HepG2 (cell line): ENCODE measurements at regions not wholly inside any gene's neighbourhood (a gene's known extent, or its start where the extent isn't known, plus 50 kb on each side); places are given as distances from the start of the nearest gene placed in this dataset.

Source experiments
- AHR ChIP-seq: IDR thresholded peaks from 2 replicates; pipeline ENCODE4 v1.6.1; 2018; ENCODE audit warnings: missing genetic modification reagents, missing compliant biosample characterization
- ARNTL ChIP-seq: sonication (generic); formaldehyde crosslinking; IDR thresholded peaks from 2 replicates; pipeline ENCODE4 v1.4.0; 2020; ENCODE audit warnings: mild to moderate bottlenecking, missing genetic modification reagents
- ASH2L ChIP-seq: fragments of 300-600, 200-600 bp; sonication (generic); IDR thresholded peaks from 2 replicates; pipeline ENCODE4 v1.7.0; 2017; ENCODE audit warnings: low read depth, mild to moderate bottlenecking, moderate library complexity, mixed read lengths, low read length; ENCODE audit not compliant: insufficient read length
- ATF7 ChIP-seq, 2 experiments: fragments of 450-650 bp in 1 of 2; sonication (generic) in 1 of 2; formaldehyde crosslinking in 1 of 2; IDR thresholded peaks; 2 replicates each; pipeline versions ENCODE4 v1.4.0 to v1.6.1; 2016 to 2020; ENCODE audit warnings: antibody characterized with exemption in 1 of 2, mild to moderate bottlenecking in 1 of 2, missing genetic modification reagents in 1 of 2
- ATRX ChIP-seq: sonication (generic); formaldehyde crosslinking; IDR thresholded peaks from 2 replicates; pipeline ENCODE4 v1.4.0; 2020; ENCODE audit warnings: missing genetic modification reagents, borderline replicate concordance
- CAMTA2 ChIP-seq: sonication (generic); formaldehyde crosslinking; IDR thresholded peaks from 2 replicates; pipeline ENCODE4 v1.4.0; 2020; ENCODE audit warnings: mild to moderate bottlenecking, missing genetic modification reagents, borderline replicate concordance
- CEBPG ChIP-seq: IDR thresholded peaks from 2 replicates; pipeline ENCODE4 v1.6.1; 2016
- CREB3 ChIP-seq: sonication (generic); formaldehyde crosslinking; IDR thresholded peaks from 2 replicates; pipeline ENCODE4 v1.5.0; 2020; ENCODE audit warnings: missing genetic modification reagents
- DPF2 ChIP-seq: sonication (generic); formaldehyde crosslinking; IDR thresholded peaks from 2 replicates; pipeline ENCODE4 v1.4.0; 2020; ENCODE audit warnings: mild to moderate bottlenecking, low read depth, missing genetic modification reagents, borderline replicate concordance
- HMGA1 ChIP-seq: sonication (generic); formaldehyde crosslinking; conservative IDR thresholded peaks from 2 replicates; pipeline ENCODE4 v1.4.0; 2020; ENCODE audit warnings: missing genetic modification reagents
- MAF1 ChIP-seq: sonication (generic); formaldehyde crosslinking; IDR thresholded peaks from 2 replicates; pipeline ENCODE4 v1.5.0; 2020; ENCODE audit warnings: missing genetic modification reagents, borderline replicate concordance
- MAFF ChIP-seq: IDR thresholded peaks from 2 replicates; pipeline ENCODE4 v1.6.1; 2011; ENCODE audit warnings: low read depth, low read length, improper control_type of control experiment
- MEIS1 ChIP-seq: sonication (generic); formaldehyde crosslinking; IDR thresholded peaks from 2 replicates; pipeline ENCODE4 v1.9.0; 2021; ENCODE audit warnings: mild to moderate bottlenecking, missing genetic modification reagents, moderate library complexity, borderline replicate concordance
- NR2F6 ChIP-seq, 2 experiments: IDR thresholded peaks; 2 replicates each; pipeline ENCODE4 v1.6.1; 2016; ENCODE audit warnings: antibody characterized with exemption in 1 of 2, mild to moderate bottlenecking in 1 of 2
- POGK ChIP-seq: sonication (generic); formaldehyde crosslinking; conservative IDR thresholded peaks from 2 replicates; pipeline ENCODE4 v1.8.0; 2022; ENCODE audit warnings: mild to moderate bottlenecking, moderate library complexity, missing genetic modification reagents
- RARA ChIP-seq: IDR thresholded peaks from 2 replicates; pipeline ENCODE4 v1.6.1; 2016; ENCODE audit warnings: missing genetic modification reagents, missing compliant biosample characterization
- RFXANK ChIP-seq: IDR thresholded peaks from 2 replicates; pipeline ENCODE4 v1.6.1; 2016
- SATB2 ChIP-seq: sonication (generic); formaldehyde crosslinking; IDR thresholded peaks from 2 replicates; pipeline ENCODE4 v1.5.0; 2020; ENCODE audit warnings: missing genetic modification reagents
- SYNCRIP ChIP-seq: fragments of 200-400 bp; formaldehyde crosslinking; IDR thresholded peaks from 2 replicates; pipeline ENCODE4 v1.6.1; 2018; ENCODE audit warnings: mild to moderate bottlenecking, low read depth, low read length; ENCODE audit not compliant: insufficient read depth
- TGIF2 ChIP-seq: IDR thresholded peaks from 2 replicates; pipeline ENCODE4 v1.6.1; 2016; ENCODE audit warnings: control low read depth, missing compliant biosample characterization
- TOPORS ChIP-seq: sonication (generic); formaldehyde crosslinking; IDR thresholded peaks from 2 replicates; pipeline ENCODE4 v1.8.0; 2023; ENCODE audit warnings: mild to moderate bottlenecking, missing genetic modification reagents
- ZNF124 ChIP-seq: sonication (generic); formaldehyde crosslinking; IDR thresholded peaks from 2 replicates; pipeline ENCODE4 v1.4.0; 2020; ENCODE audit warnings: missing genetic modification reagents
- ZNF263 ChIP-seq: sonication (generic); formaldehyde crosslinking; IDR thresholded peaks from 2 replicates; pipeline ENCODE4 v1.4.0; 2020; ENCODE audit warnings: missing genetic modification reagents
- ZNF784 ChIP-seq: sonication (generic); formaldehyde crosslinking; IDR thresholded peaks from 2 replicates; pipeline ENCODE4 v1.5.1; 2020; ENCODE audit warnings: missing genetic modification reagents, mild to moderate bottlenecking, borderline replicate concordance
- ZNF788 ChIP-seq: sonication (generic); formaldehyde crosslinking; IDR thresholded peaks from 2 replicates; pipeline ENCODE4 v1.5.0; 2020; ENCODE audit warnings: mild to moderate bottlenecking, missing genetic modification reagents, borderline replicate concordance
- ZUFSP ChIP-seq: sonication (generic); formaldehyde crosslinking; IDR thresholded peaks from 2 replicates; pipeline ENCODE4 v1.9.0; 2021; ENCODE audit warnings: missing genetic modification reagents, mild to moderate bottlenecking, borderline replicate concordance

- TF ChIP-seq RFXANK (CRISPR knock-in tag): no peak
- TF ChIP-seq ASH2L: peak; percentile 8
- TF ChIP-seq TGIF2 (CRISPR knock-in tag): no peak
- no peak for TF ChIP-seq ZNF788 (CRISPR knock-in tag)
- no peak for TF ChIP-seq MAF1 (CRISPR knock-in tag)
- TF ChIP-seq NR2F6 (IDR thresholded peaks at IDR 0.05): peak; percentile 73
- TF ChIP-seq NR2F6 (CRISPR knock-in tag; IDR thresholded peaks at IDR 0.05): peak; percentile 78
- no peak for TF ChIP-seq DPF2 (CRISPR knock-in tag)
- no peak for TF ChIP-seq AHR (CRISPR knock-in tag)
- TF ChIP-seq ZNF124 (CRISPR knock-in tag): no peak
- TF ChIP-seq MEIS1: no peak
- TF ChIP-seq RARA (CRISPR knock-in tag): peak; percentile 65
- 0 out of 2 replicates have a peak, but pooled peaks have one; percentile 37 for TF ChIP-seq POGK (CRISPR knock-in tag)
- TF ChIP-seq ATRX (CRISPR knock-in tag): no peak
- TF ChIP-seq SATB2 (CRISPR knock-in tag): no peak
- no peak for TF ChIP-seq ZUFSP (CRISPR knock-in tag)
- no peak for TF ChIP-seq CAMTA2 (CRISPR knock-in tag)
- no peak for TF ChIP-seq HMGA1 (CRISPR knock-in tag)
- TF ChIP-seq CEBPG (CRISPR knock-in tag): peak; percentile 60
- no peak for TF ChIP-seq CREB3 (CRISPR knock-in tag)
- TF ChIP-seq TOPORS (CRISPR knock-in tag): no peak
- TF ChIP-seq ZNF784 (CRISPR knock-in tag): no peak
- TF ChIP-seq MAFF: no peak
- TF ChIP-seq SYNCRIP: no peak
- TF ChIP-seq ZNF263 (CRISPR knock-in tag): no peak
- no peak for TF ChIP-seq ATF7 (IDR thresholded peaks at IDR 0.05)
- TF ChIP-seq ATF7 (CRISPR knock-in tag; IDR thresholded peaks at IDR 0.05): no peak
- no peak for TF ChIP-seq ARNTL
These were observed 209.3 kb upstream of the SOX4 start (continued) for GRCh38 chr6:21384216-21384615.
